ENCODE measurements at regions not wholly inside any gene's neighbourhood (a gene's known extent, or its start where the extent isn't known, plus 50 kb on each side); places are given as distances from the start of the nearest gene placed in this dataset.

- Histone ChIP-seq H3K27ac (ENCODE audit: insufficient read depth, low read depth, low read length, poor library complexity, severe bottlenecking) (no peak overlapping the region), H3K36me3 (ENCODE audit: control insufficient read depth, insufficient read depth, low read length) (no peaks in the 10 kb centered on the region), H3K9me3 (ENCODE audit: control insufficient read depth, low read length) (peaks cover 2% of the 10 kb centered on the region), H3K4me1 (ENCODE audit: control insufficient read depth, insufficient read depth, low read length) (no peaks in the 10 kb centered on the region), H3K4me3 (ENCODE audit: insufficient read depth, low read depth, low read length) (no peak overlapping the region), H3K27me3 (ENCODE audit: control insufficient read depth, insufficient read depth, low read length, poor library complexity, severe bottlenecking) (no peaks in the 10 kb centered on the region)
- 88 to 91% methylated on average over 2 of the region's 2 CpGs for WGBS, 2 experiments
These were observed 88.2 kb downstream of the TMA16 start for GRCh38 chr4:163582703-163583102.

- no peak overlapping the region for H3K4me3 ChIP-seq (ENCODE audit: insufficient read depth, low read depth, low read length)
- no peaks in the 10 kb centered on the region for H3K4me1 ChIP-seq (ENCODE audit: control insufficient read depth, insufficient read depth, low read length)
- H3K27ac ChIP-seq (ENCODE audit: insufficient read depth, low read depth, low read length, poor library complexity, severe bottlenecking), result no peak overlapping the region
- H3K9me3 ChIP-seq (ENCODE audit: control insufficient read depth, low read length), result peaks cover 2% of the 10 kb centered on the region
- H3K27me3 ChIP-seq (ENCODE audit: control insufficient read depth, insufficient read depth, low read length, poor library complexity, severe bottlenecking), result no peaks in the 10 kb centered on the region
- WGBS, 2 experiments, result 87 to 91% methylated on average over 3 of the region's 3 CpGs
- H3K36me3 ChIP-seq (ENCODE audit: control insufficient read depth, insufficient read depth, low read length), result no peaks in the 10 kb centered on the region
These were observed 93.4 kb downstream of the TMA16 start for GRCh38 chr4:163587867-163588266.

- WGBS, 2 experiments, result 80 to 83% methylated on average over 1 to 2 of the region's 2 CpGs
- no peak overlapping the region for H3K4me3 ChIP-seq (ENCODE audit: insufficient read depth, low read depth, low read length)
- no peak overlapping the region for H3K27ac ChIP-seq (ENCODE audit: insufficient read depth, low read depth, low read length, poor library complexity, severe bottlenecking)
These were observed 94.0 kb downstream of the TMA16 start for GRCh38 chr4:163588532-163588931.

GRCh38 chr4:163590103-163590502 is 95.6 kb downstream of the TMA16 start:
- 90 to 100% methylated on average over 1 of the region's 1 CpG for WGBS, 2 experiments
- H3K27ac ChIP-seq (ENCODE audit: insufficient read depth, low read depth, low read length, poor library complexity, severe bottlenecking), result no peak overlapping the region
- H3K4me3 ChIP-seq (ENCODE audit: insufficient read depth, low read depth, low read length), result no peak overlapping the region
- H3K4me1 ChIP-seq (ENCODE audit: control insufficient read depth, insufficient read depth, low read length), result no peaks in the 10 kb centered on the region
- H3K9me3 ChIP-seq (ENCODE audit: control insufficient read depth, low read length), result peaks cover 2% of the 10 kb centered on the region
- no peaks in the 10 kb centered on the region for H3K27me3 ChIP-seq (ENCODE audit: control insufficient read depth, insufficient read depth, low read length, poor library complexity, severe bottlenecking)
- H3K36me3 ChIP-seq (ENCODE audit: control insufficient read depth, insufficient read depth, low read length), result no peaks in the 10 kb centered on the region

More at GRCh38 chr4:163588532-163588931, 94.0 kb downstream of the TMA16 start:
- Histone ChIP-seq H3K36me3 (ENCODE audit: control insufficient read depth, insufficient read depth, low read length) (no peaks in the 10 kb centered on the region), H3K27me3 (ENCODE audit: control insufficient read depth, insufficient read depth, low read length, poor library complexity, severe bottlenecking) (no peaks in the 10 kb centered on the region), H3K9me3 (ENCODE audit: control insufficient read depth, low read length) (peaks cover 2% of the 10 kb centered on the region), H3K4me1 (ENCODE audit: control insufficient read depth, insufficient read depth, low read length) (no peaks in the 10 kb centered on the region)

- Histone ChIP-seq H3K4me1 (ENCODE audit: control insufficient read depth, insufficient read depth, low read length) (no peaks in the 10 kb centered on the region), H3K9me3 (ENCODE audit: control insufficient read depth, low read length) (peaks cover 2% of the 10 kb centered on the region), H3K36me3 (ENCODE audit: control insufficient read depth, insufficient read depth, low read length) (no peaks in the 10 kb centered on the region), H3K27ac (ENCODE audit: insufficient read depth, low read depth, low read length, poor library complexity, severe bottlenecking) (no peak overlapping the region), H3K27me3 (ENCODE audit: control insufficient read depth, insufficient read depth, low read length, poor library complexity, severe bottlenecking) (no peaks in the 10 kb centered on the region), H3K4me3 (ENCODE audit: insufficient read depth, low read depth, low read length) (no peak overlapping the region)
- WGBS, 2 experiments, result 93 to 94% methylated on average over 3 to 5 of the region's 5 CpGs
These were observed 96.3 kb downstream of the TMA16 start for GRCh38 chr4:163590619-163591264.

- Histone ChIP-seq H3K4me3 (ENCODE audit: insufficient read depth, low read depth, low read length) (no peak overlapping the region), H3K36me3 (ENCODE audit: control insufficient read depth, insufficient read depth, low read length) (no peaks in the 10 kb centered on the region), H3K27me3 (ENCODE audit: control insufficient read depth, insufficient read depth, low read length, poor library complexity, severe bottlenecking) (no peaks in the 10 kb centered on the region), H3K27ac (ENCODE audit: insufficient read depth, low read depth, low read length, poor library complexity, severe bottlenecking) (no peak overlapping the region), H3K9me3 (ENCODE audit: control insufficient read depth, low read length) (peaks cover 2% of the 10 kb centered on the region), H3K4me1 (ENCODE audit: control insufficient read depth, insufficient read depth, low read length) (no peaks in the 10 kb centered on the region)
- WGBS, 2 experiments, result 100% methylated on average over 1 of the region's 1 CpG; no CpG with 5 or more reads in 1 of the 2 experiments
These were observed 97.1 kb downstream of the TMA16 start for GRCh38 chr4:163591614-163592020.

- Histone ChIP-seq H3K4me1 (ENCODE audit: control insufficient read depth, insufficient read depth, low read length) (no peaks in the 10 kb centered on the region), H3K9me3 (ENCODE audit: control insufficient read depth, low read length) (peaks cover 2% of the 10 kb centered on the region), H3K36me3 (ENCODE audit: control insufficient read depth, insufficient read depth, low read length) (no peaks in the 10 kb centered on the region), H3K27me3 (ENCODE audit: control insufficient read depth, insufficient read depth, low read length, poor library complexity, severe bottlenecking) (no peaks in the 10 kb centered on the region), H3K27ac (ENCODE audit: insufficient read depth, low read depth, low read length, poor library complexity, severe bottlenecking) (no peak overlapping the region), H3K4me3 (ENCODE audit: insufficient read depth, low read depth, low read length) (no peak overlapping the region)
- WGBS, 2 experiments, result 80 to 88% methylated on average over 1 to 2 of the region's 2 CpGs
These were observed 97.7 kb downstream of the TMA16 start for GRCh38 chr4:163592212-163592611.

GRCh38 chr4:163595580-163595979 is 101.1 kb downstream of the TMA16 start:
- no peaks in the 10 kb centered on the region for H3K36me3 ChIP-seq (ENCODE audit: control insufficient read depth, insufficient read depth, low read length)
- no peaks in the 10 kb centered on the region for H3K27me3 ChIP-seq (ENCODE audit: control insufficient read depth, insufficient read depth, low read length, poor library complexity, severe bottlenecking)
- no peak overlapping the region for H3K27ac ChIP-seq (ENCODE audit: insufficient read depth, low read depth, low read length, poor library complexity, severe bottlenecking)
- no peak overlapping the region for H3K4me3 ChIP-seq (ENCODE audit: insufficient read depth, low read depth, low read length)
- H3K4me1 ChIP-seq (ENCODE audit: control insufficient read depth, insufficient read depth, low read length), result no peaks in the 10 kb centered on the region
- H3K9me3 ChIP-seq (ENCODE audit: control insufficient read depth, low read length), result no peaks in the 10 kb centered on the region

GRCh38 chr4:163598028-163598427 is 103.5 kb downstream of the TMA16 start:
- WGBS, 2 experiments, result 94 to 97% methylated on average over 4 of the region's 4 CpGs
- H3K27me3 ChIP-seq (ENCODE audit: control insufficient read depth, insufficient read depth, low read length, poor library complexity, severe bottlenecking), result no peaks in the 10 kb centered on the region
- no peak overlapping the region for H3K4me3 ChIP-seq (ENCODE audit: insufficient read depth, low read depth, low read length)
- H3K36me3 ChIP-seq (ENCODE audit: control insufficient read depth, insufficient read depth, low read length), result no peaks in the 10 kb centered on the region
- no peaks in the 10 kb centered on the region for H3K4me1 ChIP-seq (ENCODE audit: control insufficient read depth, insufficient read depth, low read length)
- H3K27ac ChIP-seq (ENCODE audit: insufficient read depth, low read depth, low read length, poor library complexity, severe bottlenecking), result no peak overlapping the region
- H3K9me3 ChIP-seq (ENCODE audit: control insufficient read depth, low read length), result no peaks in the 10 kb centered on the region

- H3K9me3 ChIP-seq (ENCODE audit: control insufficient read depth, low read length), result no peaks in the 10 kb centered on the region
- no peaks in the 10 kb centered on the region for H3K27me3 ChIP-seq (ENCODE audit: control insufficient read depth, insufficient read depth, low read length, poor library complexity, severe bottlenecking)
- 100% methylated on average over 1 of the region's 2 CpGs for WGBS, 2 experiments
- H3K4me3 ChIP-seq (ENCODE audit: insufficient read depth, low read depth, low read length), result no peak overlapping the region
- no peaks in the 10 kb centered on the region for H3K4me1 ChIP-seq (ENCODE audit: control insufficient read depth, insufficient read depth, low read length)
- H3K27ac ChIP-seq (ENCODE audit: insufficient read depth, low read depth, low read length, poor library complexity, severe bottlenecking), result no peak overlapping the region
- H3K36me3 ChIP-seq (ENCODE audit: control insufficient read depth, insufficient read depth, low read length), result no peaks in the 10 kb centered on the region
These were observed 104.0 kb downstream of the TMA16 start for GRCh38 chr4:163598489-163598888.

- no peak overlapping the region for H3K27ac ChIP-seq (ENCODE audit: insufficient read depth, low read depth, low read length, poor library complexity, severe bottlenecking)
- no peaks in the 10 kb centered on the region for H3K27me3 ChIP-seq (ENCODE audit: control insufficient read depth, insufficient read depth, low read length, poor library complexity, severe bottlenecking)
- no peaks in the 10 kb centered on the region for H3K9me3 ChIP-seq (ENCODE audit: control insufficient read depth, low read length)
- no peaks in the 10 kb centered on the region for H3K4me1 ChIP-seq (ENCODE audit: control insufficient read depth, insufficient read depth, low read length)
- 92 to 96% methylated on average over 4 to 6 of the region's 6 CpGs for WGBS, 2 experiments
- H3K36me3 ChIP-seq (ENCODE audit: control insufficient read depth, insufficient read depth, low read length), result no peaks in the 10 kb centered on the region
- no peak overlapping the region for H3K4me3 ChIP-seq (ENCODE audit: insufficient read depth, low read depth, low read length)
These were observed 106.2 kb downstream of the TMA16 start for GRCh38 chr4:163600727-163601126.

Measured in ectodermal cell (in vitro differentiated cells).